ENCODE measurements at regions not wholly inside any gene's neighbourhood (a gene's known extent, or its start where the extent isn't known, plus 50 kb on each side); places are given as distances from the start of the nearest gene placed in this dataset.

DNA sequence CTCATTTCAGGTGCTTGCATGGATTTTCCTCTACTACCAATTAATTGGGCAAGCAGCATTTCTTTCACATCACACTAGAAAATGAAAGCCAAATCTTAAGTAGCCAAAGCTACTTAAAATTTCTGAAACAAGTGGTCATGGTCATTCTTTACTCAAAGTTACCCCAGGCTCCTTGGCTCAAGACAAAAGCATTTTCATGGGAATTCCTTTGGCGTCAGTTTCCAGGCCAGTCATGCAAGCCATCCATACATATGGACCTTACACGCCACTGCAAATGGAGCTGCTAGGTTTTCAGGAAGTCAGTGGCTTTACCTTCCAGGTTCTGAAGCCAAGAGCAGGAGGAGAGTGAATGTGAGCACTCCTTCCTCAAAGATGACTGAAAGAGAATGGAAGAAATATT is 83.7 kb upstream of the IL12A start:
- CTCF ChIA-PET (ENCODE audit: unreplicated experiment) = no interaction called here
- no peak overlapping the region for H3K4me2 ChIP-seq (ENCODE audit: low read length)

DNA sequence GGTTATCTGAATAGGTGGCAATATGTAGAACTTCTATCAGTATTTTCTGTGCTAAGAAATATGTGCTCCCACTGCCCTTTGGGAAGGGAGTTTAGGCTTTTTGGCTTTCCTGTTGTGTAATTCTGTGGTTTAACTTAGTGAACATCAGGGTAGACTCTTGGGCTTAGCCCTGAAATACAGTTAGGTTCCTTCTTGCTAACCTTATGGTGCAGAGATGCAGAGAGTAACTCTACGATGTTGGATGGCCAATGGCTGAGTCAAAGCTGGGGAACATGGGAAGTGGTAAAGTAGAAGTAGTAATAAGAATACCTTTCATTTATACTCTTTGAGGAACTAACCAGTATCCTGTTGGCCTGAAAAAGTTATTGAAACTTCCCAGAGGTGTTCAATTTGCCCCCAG is 80.8 kb upstream of the IL12A start:
- H3K27ac ChIP-seq (ENCODE audit: low read depth, low read length, poor library complexity, severe bottlenecking) = no peak overlapping the region
- CTCF ChIA-PET (ENCODE audit: unreplicated experiment) = no interaction called here

More for the DNA sequence above, 83.7 kb upstream of the IL12A start:
- Histone ChIP-seq H4K20me1 (ENCODE audit: insufficient read depth, low read length) (no peaks in the 10 kb centered on the region), H3K79me2 (ENCODE audit: insufficient read depth, low read depth, low read length) (no peaks in the 10 kb centered on the region), H2AFZ (ENCODE audit: low read length) (no peak overlapping the region), H3K27ac (ENCODE audit: low read depth, low read length, poor library complexity, severe bottlenecking) (no peak overlapping the region), H3K36me3 (ENCODE audit: insufficient read depth, low read length) (no peaks in the 10 kb centered on the region), H3K4me3 (ENCODE audit: low read depth, low read length, poor library complexity, severe bottlenecking) (no peak overlapping the region), H3K4me1 (ENCODE audit: insufficient read depth, low read length, poor library complexity, severe bottlenecking) (no peaks in the 10 kb centered on the region), H3K9me2 (ENCODE audit: insufficient read depth, low read length) (no peaks in the 10 kb centered on the region), H3K9me3 (ENCODE audit: low read length) (no peaks in the 10 kb centered on the region)
- TF ChIP-seq, protein P1, sequence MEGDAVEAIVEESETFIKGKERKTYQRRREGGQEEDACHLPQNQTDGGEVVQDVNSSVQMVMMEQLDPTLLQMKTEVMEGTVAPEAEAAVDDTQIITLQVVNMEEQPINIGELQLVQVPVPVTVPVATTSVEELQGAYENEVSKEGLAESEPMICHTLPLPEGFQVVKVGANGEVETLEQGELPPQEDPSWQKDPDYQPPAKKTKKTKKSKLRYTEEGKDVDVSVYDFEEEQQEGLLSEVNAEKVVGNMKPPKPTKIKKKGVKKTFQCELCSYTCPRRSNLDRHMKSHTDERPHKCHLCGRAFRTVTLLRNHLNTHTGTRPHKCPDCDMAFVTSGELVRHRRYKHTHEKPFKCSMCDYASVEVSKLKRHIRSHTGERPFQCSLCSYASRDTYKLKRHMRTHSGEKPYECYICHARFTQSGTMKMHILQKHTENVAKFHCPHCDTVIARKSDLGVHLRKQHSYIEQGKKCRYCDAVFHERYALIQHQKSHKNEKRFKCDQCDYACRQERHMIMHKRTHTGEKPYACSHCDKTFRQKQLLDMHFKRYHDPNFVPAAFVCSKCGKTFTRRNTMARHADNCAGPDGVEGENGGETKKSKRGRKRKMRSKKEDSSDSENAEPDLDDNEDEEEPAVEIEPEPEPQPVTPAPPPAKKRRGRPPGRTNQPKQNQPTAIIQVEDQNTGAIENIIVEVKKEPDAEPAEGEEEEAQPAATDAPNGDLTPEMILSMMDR (conservative IDR thresholded peaks at IDR 0.05; ENCODE audit: low read length) = no peak
- no peak for TF ChIP-seq EZH2phosphoT487 (IDR thresholded peaks at IDR 0.05; ENCODE audit: borderline replicate concordance, low read depth, low read length)
- no TSS peak for BruUV-seq (replicated peaks)
- no peak for DNase-seq (ENCODE audit: low spot score)
- intact Hi-C loops (cut with micrococcal nuclease; ENCODE audit: unreplicated experiment) = no loop called here
- POLR2A ChIA-PET = no interaction called here

DNA sequence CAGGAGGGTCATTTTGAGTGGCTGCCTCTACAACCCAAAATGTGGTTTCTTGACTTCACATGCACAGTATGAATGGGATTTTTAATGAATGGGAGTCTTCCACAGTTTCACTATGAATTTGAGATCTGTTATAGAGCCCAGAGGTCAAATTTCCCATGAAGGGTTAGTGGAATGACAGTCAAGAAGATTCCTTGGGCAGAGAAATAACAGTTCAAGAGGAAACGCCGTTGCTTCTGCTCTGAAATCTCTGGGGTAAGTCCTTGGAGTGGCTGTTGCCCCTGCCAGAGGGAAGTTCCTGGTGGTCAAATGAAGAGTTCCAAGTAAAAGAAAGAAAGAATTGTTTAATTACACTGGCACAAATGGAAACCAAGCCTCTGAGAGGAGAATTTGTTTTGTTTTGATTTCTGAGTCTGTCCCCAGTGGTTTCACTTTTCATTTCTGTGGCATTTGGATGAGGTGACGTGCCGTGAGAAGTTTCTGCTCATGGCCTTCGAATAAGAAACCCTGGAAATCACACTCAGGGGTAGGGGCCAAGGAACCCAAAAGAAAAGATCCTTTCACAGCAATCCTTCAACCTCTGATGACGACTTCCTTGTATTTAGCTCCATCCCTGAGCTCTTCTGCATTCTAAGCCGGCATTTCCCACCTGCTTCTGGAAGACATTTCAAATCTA is 77.5 kb upstream of the IL12A start:
- Histone ChIP-seq H3K4me2 (ENCODE audit: low read length) (no peak overlapping the region), H2AFZ (ENCODE audit: low read length) (no peak overlapping the region), H4K20me1 (ENCODE audit: insufficient read depth, low read length) (no peaks in the 10 kb centered on the region), H3K4me1 (ENCODE audit: insufficient read depth, low read length, poor library complexity, severe bottlenecking) (no peaks in the 10 kb centered on the region), H3K36me3 (ENCODE audit: insufficient read depth, low read length) (no peaks in the 10 kb centered on the region), H3K9me2 (ENCODE audit: insufficient read depth, low read length) (no peaks in the 10 kb centered on the region), H3K27ac (ENCODE audit: low read depth, low read length, poor library complexity, severe bottlenecking) (no peak overlapping the region), H3K9me3 (ENCODE audit: low read length) (no peaks in the 10 kb centered on the region), H3K79me2 (ENCODE audit: insufficient read depth, low read depth, low read length) (no peaks in the 10 kb centered on the region), H3K4me3 (ENCODE audit: low read depth, low read length, poor library complexity, severe bottlenecking) (no peak overlapping the region)
- intact Hi-C loops (cut with micrococcal nuclease; ENCODE audit: unreplicated experiment) = no loop called here
- TF ChIP-seq EZH2phosphoT487 (IDR thresholded peaks at IDR 0.05; ENCODE audit: borderline replicate concordance, low read depth, low read length) = no peak
- TF ChIP-seq, protein P1 (conservative IDR thresholded peaks at IDR 0.05; ENCODE audit: low read length) = no peak
- ChIA-PET POLR2A (interaction anchor here (0.7 to 1.2 kb wide), 3 partner anchors 11 to 95 kb away, joined by 3 read pairs; no protein-coding TSS in a partner anchor), CTCF (ENCODE audit: unreplicated experiment) (no interaction called here)
- DNase-seq (ENCODE audit: low spot score) = no peak
- no TSS peak for BruUV-seq (replicated peaks)

More for the DNA sequence above, 80.8 kb upstream of the IL12A start:
- intact Hi-C loops (cut with micrococcal nuclease; ENCODE audit: unreplicated experiment) = no loop called here
- DNase-seq (ENCODE audit: low spot score) = no peak
- no peak overlapping the region for H3K4me2 ChIP-seq (ENCODE audit: low read length)
- no peaks in the 10 kb centered on the region for H3K79me2 ChIP-seq (ENCODE audit: insufficient read depth, low read depth, low read length)
- no peaks in the 10 kb centered on the region for H3K36me3 ChIP-seq (ENCODE audit: insufficient read depth, low read length)
- no peaks in the 10 kb centered on the region for H4K20me1 ChIP-seq (ENCODE audit: insufficient read depth, low read length)
- no peak overlapping the region for H3K4me3 ChIP-seq (ENCODE audit: low read depth, low read length, poor library complexity, severe bottlenecking)
- POLR2A ChIA-PET = no interaction called here
- TF ChIP-seq EZH2phosphoT487 (IDR thresholded peaks at IDR 0.05; ENCODE audit: borderline replicate concordance, low read depth, low read length) = no peak
- no peak overlapping the region for H2AFZ ChIP-seq (ENCODE audit: low read length)
- H3K9me2 ChIP-seq (ENCODE audit: insufficient read depth, low read length) = no peaks in the 10 kb centered on the region
- BruUV-seq (replicated peaks) = no TSS peak
- H3K4me1 ChIP-seq (ENCODE audit: insufficient read depth, low read length, poor library complexity, severe bottlenecking) = no peaks in the 10 kb centered on the region
- H3K9me3 ChIP-seq (ENCODE audit: low read length) = no peaks in the 10 kb centered on the region

Data from OCI-LY7 (cell line).